HUES64 (cell line): ENCODE measurements at regions not wholly inside any gene's neighbourhood (a gene's known extent, or its start where the extent isn't known, plus 50 kb on each side); places are given as distances from the start of the nearest gene placed in this dataset.

Experiments used
- H3K27ac ChIP-seq: 2 replicates; pipeline ENCODE4 v1.7.0; 2013; ENCODE audit warnings: low read depth, low read length, inconsistent platforms
- H3K27me3 ChIP-seq: 2 replicates; pipeline ENCODE4 v1.6.1; 2013; ENCODE audit warnings: mild to moderate bottlenecking, low read length; ENCODE audit not compliant: insufficient read depth
- H3K36me3 ChIP-seq: 2 replicates; pipeline ENCODE4 v1.6.1; 2013; ENCODE audit warnings: mild to moderate bottlenecking, low read length; ENCODE audit not compliant: insufficient read depth
- H3K4me1 ChIP-seq: 2 replicates; pipeline ENCODE4 v1.6.1; 2013; ENCODE audit warnings: mild to moderate bottlenecking, low read length, moderate library complexity; ENCODE audit not compliant: insufficient read depth
- H3K4me3 ChIP-seq: 2 replicates; pipeline ENCODE4 v1.5.1; 2013; ENCODE audit warnings: mild to moderate bottlenecking, low read length, moderate library complexity
- H3K9ac ChIP-seq: 2 replicates; pipeline ENCODE4 v1.6.1; 2013; ENCODE audit warnings: mild to moderate bottlenecking, low read depth, low read length
- H3K9me3 ChIP-seq: 2 replicates; pipeline ENCODE4 v1.6.1; 2013; ENCODE audit warnings: low read depth, low read length; ENCODE audit not compliant: insufficient read depth
- whole genome bisulfite sequencing: fragments of 150-250, 120-280 bp; methylation state at CpG from one replicate; pipeline ENCODE4 v1.1.7; 2013; ENCODE audit warnings: missing lambda C conversion rate; 5-methylcytosine and 5-hydroxymethylcytosine counted together

DNA sequence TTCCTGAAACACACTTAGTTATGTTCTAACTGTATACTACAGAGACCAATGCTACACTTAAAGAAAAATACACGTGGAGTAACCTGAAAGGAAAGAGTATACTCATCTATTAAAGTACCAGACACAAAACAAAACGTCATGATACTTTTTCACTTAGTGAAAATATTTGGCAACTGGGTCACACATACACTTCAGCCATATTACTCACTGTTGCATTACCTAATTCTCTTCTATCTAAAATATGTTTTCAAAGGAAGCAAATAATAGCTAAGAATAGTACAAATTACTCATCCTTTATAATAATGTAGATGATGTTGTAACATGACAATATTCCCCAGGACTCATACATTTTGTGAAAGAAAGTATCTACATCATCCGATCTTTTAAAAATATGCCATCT is 76.5 kb upstream of the EPB41L3 start:
- H3K4me1 ChIP-seq = peaks cover 11% of the 10 kb centered on the region

DNA sequence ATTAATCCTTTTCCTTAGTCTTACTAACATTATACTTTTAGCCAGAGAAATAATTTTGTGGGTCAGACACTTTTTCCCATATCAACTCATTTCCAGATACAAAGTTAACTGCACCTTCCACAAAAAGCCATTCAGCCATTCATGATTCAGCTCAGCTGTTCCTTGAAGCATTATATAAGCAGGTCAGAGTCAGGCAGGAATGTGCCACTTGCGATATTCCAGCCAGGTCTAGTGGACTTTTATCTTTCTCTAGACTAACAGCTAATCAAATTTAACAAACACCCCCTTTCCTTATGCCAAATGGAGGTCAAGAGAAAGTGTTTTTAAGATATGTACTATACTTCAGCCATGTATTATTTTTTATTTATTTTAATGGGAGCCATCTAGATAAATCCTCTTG is 75.6 kb upstream of the EPB41L3 start:
- Histone ChIP-seq H3K36me3 (no peaks in the 10 kb centered on the region), H3K4me3 (no peak overlapping the region), H3K27me3 (peaks cover 4% of the 10 kb centered on the region; the same call in 1 of the 2 replicates), H3K4me1 (peaks cover 4% of the 10 kb centered on the region; the same call in 1 of the 2 replicates), H3K9me3 (no peaks in the 10 kb centered on the region), H3K27ac (no peak overlapping the region), H3K9ac (no peak overlapping the region)
- 96% methylated on average over 1 of the region's 1 CpG for WGBS

More for the DNA sequence above, 76.5 kb upstream of the EPB41L3 start:
- no peaks in the 10 kb centered on the region for H3K9me3 ChIP-seq
- no peaks in the 10 kb centered on the region for H3K36me3 ChIP-seq
- no peak overlapping the region for H3K9ac ChIP-seq
- peaks cover 11% of the 10 kb centered on the region for H3K27me3 ChIP-seq
- no peak overlapping the region for H3K4me3 ChIP-seq
- WGBS = 93% methylated on average over 2 of the region's 3 CpGs
- no peak overlapping the region for H3K27ac ChIP-seq

DNA sequence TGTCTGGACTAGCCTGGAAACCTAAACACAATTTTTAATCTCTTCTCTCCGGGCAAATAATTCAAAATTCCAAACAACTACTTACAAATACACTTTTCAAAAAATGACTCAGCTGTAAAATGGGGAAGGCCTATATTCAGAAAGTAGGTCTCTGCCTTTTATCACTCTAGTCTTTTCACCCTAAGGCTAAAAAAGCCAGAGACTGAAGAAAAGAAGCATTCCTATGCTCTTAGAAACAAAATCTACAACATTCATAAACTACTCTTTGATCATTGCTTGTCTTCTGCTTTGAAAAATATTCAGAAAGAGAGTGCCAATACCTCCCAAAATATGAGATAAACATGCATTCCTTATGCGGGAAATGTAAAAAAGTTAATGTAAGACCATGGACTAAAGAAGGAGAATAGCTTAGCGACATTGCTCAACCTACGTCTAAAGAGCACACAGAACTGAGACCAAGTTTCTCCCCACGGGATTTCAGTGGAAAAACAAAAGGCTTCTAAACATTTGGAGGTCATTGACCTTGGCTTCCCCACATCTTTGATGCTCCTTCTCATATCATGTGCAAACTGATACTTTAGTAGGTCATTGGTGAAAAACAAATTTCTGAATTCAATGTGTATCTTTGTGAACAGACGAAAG is 74.4 kb upstream of the EPB41L3 start:
- H3K4me3 ChIP-seq = no peak overlapping the region
- H3K27ac ChIP-seq = no peak overlapping the region
- H3K36me3 ChIP-seq = no peaks in the 10 kb centered on the region
- 90% methylated on average over 6 of the region's 6 CpGs for WGBS
- H3K4me1 ChIP-seq = no peaks in the 10 kb centered on the region
- H3K9ac ChIP-seq = no peak overlapping the region
- no peaks in the 10 kb centered on the region for H3K9me3 ChIP-seq
- no peaks in the 10 kb centered on the region for H3K27me3 ChIP-seq

DNA sequence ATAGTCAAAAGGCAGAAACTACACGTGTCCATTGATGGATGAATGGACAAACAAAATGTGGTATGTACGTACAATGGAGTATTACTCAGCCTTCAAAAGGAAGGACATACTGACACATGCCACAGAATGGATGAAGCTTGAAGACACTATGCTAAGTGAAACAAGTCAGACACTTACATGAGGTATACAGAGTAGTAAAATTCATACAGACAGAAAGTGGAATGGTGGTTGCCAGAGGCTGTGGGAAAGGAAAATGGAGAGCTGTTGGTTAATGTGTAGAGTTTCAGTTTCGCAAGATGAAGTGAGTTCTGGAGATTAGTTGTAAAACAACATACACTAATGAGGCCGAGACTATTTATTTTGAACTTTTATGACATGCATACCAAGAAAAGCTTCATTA is 67.4 kb upstream of the EPB41L3 start:
- H3K4me1 ChIP-seq = no peaks in the 10 kb centered on the region
- no peaks in the 10 kb centered on the region for H3K36me3 ChIP-seq
- WGBS = 94% methylated on average over 4 of the region's 4 CpGs
- H3K4me3 ChIP-seq = no peak overlapping the region
- H3K27ac ChIP-seq = no peak overlapping the region
- H3K27me3 ChIP-seq = no peaks in the 10 kb centered on the region
- H3K9me3 ChIP-seq = no peaks in the 10 kb centered on the region
- H3K9ac ChIP-seq = no peak overlapping the region

DNA sequence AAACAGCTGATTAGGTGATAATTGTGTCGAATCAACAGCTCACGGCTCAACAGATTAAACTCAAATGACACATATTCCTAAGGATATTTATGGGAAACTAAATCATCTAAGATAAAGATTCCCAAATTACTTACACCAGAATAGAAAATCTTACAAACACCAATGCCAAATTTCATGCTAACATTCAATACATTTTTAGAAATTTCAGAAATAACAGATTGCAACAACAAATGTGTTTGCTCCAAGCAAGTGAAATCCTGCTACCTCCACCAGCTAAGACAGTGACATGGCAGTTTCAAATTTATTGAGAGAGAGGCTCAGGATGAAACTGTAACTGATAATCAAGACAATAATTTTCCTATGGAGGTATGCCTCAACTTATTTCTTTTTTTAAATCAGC is 65.0 kb upstream of the EPB41L3 start:
- WGBS = no CpG with 5 or more reads among the region's 2 CpGs
- no peaks in the 10 kb centered on the region for H3K27me3 ChIP-seq
- no peaks in the 10 kb centered on the region for H3K36me3 ChIP-seq
- no peaks in the 10 kb centered on the region for H3K9me3 ChIP-seq
- H3K27ac ChIP-seq = no peak overlapping the region
- no peak overlapping the region for H3K4me3 ChIP-seq
- H3K9ac ChIP-seq = no peak overlapping the region
- H3K4me1 ChIP-seq = no peaks in the 10 kb centered on the region

DNA sequence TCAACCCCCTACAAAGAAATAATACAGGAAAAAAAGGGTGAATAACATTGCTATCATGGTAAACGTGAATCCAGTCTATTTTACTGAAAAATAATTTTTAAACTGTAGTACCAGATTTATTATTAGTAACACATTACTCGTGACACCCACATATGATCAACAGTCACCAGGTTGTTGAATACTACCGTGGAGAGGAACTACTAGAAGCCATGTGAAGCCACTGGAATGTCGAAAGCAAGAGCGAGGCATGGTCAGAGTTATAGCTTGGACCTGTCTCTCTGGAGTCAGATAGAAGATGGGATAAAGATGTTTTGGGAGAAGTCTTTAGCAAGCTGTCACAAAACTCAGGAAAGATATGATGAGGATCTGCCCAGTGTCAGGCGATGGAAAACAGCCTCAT is 63.2 kb upstream of the EPB41L3 start:
- Histone ChIP-seq H3K9ac (no peak overlapping the region), H3K27me3 (no peaks in the 10 kb centered on the region), H3K4me1 (no peaks in the 10 kb centered on the region), H3K9me3 (no peaks in the 10 kb centered on the region), H3K4me3 (no peak overlapping the region), H3K27ac (no peak overlapping the region), H3K36me3 (no peaks in the 10 kb centered on the region)
- WGBS = 96% methylated on average over 6 of the region's 6 CpGs

DNA sequence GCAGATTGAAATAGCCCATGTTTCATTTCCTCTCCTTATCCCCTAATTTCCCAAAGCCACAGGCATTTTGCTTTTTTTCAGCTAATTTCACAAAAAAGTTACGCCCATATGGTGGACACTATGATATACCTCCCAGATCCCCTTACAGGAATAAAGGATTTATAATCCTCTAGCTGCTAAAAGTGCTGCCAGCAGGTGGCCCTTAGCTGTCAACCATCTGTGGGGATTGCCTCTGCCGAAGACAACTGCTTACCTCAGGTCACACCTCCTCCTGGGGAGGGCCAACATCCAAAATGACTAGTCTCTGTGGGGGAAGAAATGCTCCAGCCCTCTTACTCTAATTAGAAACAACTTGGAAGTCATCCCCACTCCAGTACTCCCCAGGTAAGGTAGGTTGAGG is 61.0 kb upstream of the EPB41L3 start:
- Histone ChIP-seq H3K4me1 (peaks cover 12% of the 10 kb centered on the region), H3K27me3 (no peaks in the 10 kb centered on the region), H3K9me3 (no peaks in the 10 kb centered on the region), H3K9ac (no peak overlapping the region), H3K36me3 (no peaks in the 10 kb centered on the region), H3K4me3 (no peak overlapping the region), H3K27ac (no peak overlapping the region)
- 76% methylated on average over 2 of the region's 2 CpGs for WGBS

DNA sequence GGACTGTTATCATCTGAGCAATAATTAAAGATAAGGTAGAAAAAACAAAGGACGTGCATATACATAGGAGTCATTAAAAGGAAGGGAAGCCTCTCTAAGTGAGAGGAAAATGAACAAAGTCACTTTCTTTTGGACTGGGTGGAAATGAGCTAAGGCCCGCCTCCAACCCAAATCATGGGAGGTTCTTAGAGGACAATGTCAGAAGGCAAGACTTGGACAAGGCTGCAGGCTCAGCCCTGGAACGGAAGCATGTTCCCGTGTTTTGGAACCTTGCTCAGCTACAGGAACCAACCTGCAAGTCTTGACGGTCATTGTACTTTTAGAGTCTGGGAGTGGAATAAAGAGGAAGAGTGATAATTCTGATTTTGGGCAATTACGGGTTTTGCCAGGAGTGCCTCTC is 59.4 kb upstream of the EPB41L3 start:
- 87% methylated on average over 6 of the region's 6 CpGs for WGBS
- no peaks in the 10 kb centered on the region for H3K9me3 ChIP-seq
- no peaks in the 10 kb centered on the region for H3K27me3 ChIP-seq
- no peak overlapping the region for H3K4me3 ChIP-seq
- no peak overlapping the region for H3K27ac ChIP-seq
- H3K9ac ChIP-seq = no peak overlapping the region
- no peaks in the 10 kb centered on the region for H3K36me3 ChIP-seq
- peaks cover 12% of the 10 kb centered on the region for H3K4me1 ChIP-seq

DNA sequence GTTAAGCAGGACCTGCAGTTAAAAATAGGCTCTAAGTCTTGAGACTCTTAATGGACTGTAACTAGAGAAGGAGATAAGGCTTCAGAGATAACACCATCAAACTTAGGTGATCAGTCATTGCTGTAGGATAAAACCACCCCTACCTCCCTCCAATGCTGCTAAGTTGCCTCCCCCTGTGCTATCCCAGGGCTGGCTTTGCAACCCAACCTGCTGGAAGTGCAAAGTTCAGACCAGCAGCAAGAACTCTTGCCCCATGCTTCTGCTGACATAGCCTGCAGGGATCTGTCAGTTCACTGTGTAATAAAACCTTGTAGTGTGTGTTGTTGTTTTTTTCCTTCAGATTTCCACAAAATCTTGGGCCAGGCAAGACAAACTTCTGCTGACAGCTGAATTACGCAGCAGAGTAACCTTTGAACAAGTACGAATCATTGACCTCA is 57.4 kb upstream of the EPB41L3 start:
- Histone ChIP-seq H3K9ac (no peak overlapping the region), H3K27ac (no peak overlapping the region), H3K27me3 (no peaks in the 10 kb centered on the region), H3K4me1 (peaks cover 12% of the 10 kb centered on the region), H3K36me3 (no peaks in the 10 kb centered on the region), H3K4me3 (no peak overlapping the region), H3K9me3 (no peaks in the 10 kb centered on the region)
- WGBS = 82% methylated on average over 2 of the region's 2 CpGs

DNA sequence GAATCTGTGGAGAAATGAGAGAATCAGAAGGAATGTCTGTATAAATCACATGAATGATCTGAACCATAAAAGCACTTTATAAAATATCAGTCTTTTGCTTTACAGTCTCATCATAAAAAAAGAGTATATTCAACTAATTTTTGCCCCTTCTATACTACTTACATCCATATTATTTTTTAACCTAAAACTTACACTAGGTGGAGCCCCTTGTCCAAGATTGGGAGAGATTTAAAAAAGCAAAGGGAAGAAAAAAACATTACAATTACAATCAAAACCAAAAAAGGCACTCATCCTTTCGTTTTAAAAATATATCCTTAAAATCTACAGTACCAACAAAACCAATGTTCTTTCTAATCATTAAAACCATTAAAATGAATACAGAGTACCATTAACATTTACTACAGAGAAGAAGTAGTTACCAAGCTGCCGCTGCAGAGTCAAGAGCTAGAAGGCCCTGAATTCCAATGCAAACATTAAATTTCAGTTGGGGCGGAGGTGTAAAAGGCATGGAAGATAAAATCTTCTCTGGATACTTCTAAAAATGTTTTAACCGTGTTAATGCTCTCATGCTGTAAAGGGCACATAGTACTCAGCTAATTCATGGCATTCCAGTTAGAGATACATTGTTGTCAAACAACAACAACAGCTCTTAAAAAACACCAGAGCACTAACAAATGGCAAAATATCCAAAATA is 56.7 kb upstream of the EPB41L3 start:
- peaks cover 12% of the 10 kb centered on the region for H3K4me1 ChIP-seq
- H3K9ac ChIP-seq = no peak overlapping the region
- H3K27me3 ChIP-seq = no peaks in the 10 kb centered on the region
- WGBS = 46% methylated on average over 4 of the region's 4 CpGs
- H3K36me3 ChIP-seq = no peaks in the 10 kb centered on the region
- H3K9me3 ChIP-seq = no peaks in the 10 kb centered on the region
- H3K4me3 ChIP-seq = no peak overlapping the region
- no peak overlapping the region for H3K27ac ChIP-seq

DNA sequence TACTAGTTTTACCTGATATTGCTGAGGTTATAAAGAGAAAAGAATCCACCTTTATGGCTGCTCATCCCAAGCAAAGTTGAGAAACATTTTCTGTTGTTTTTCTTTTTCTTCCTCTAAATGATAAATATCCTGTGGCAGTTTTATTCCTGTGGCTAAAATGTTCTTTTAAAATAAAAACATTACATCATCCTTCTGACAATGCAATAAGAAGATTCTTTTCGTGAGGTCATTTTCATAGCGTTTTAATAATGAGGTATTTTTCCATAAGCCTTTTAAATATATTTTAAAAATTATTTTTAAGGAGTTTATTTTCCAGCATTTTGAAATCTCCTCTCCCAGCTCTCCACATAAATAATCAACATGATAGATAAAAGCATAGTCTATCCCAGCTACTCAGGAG is 52.8 kb upstream of the EPB41L3 start:
- WGBS = no CpG with 5 or more reads among the region's 2 CpGs
- Histone ChIP-seq H3K27ac (no peak overlapping the region), H3K36me3 (no peaks in the 10 kb centered on the region), H3K27me3 (no peaks in the 10 kb centered on the region), H3K4me3 (no peak overlapping the region), H3K4me1 (peaks cover 11% of the 10 kb centered on the region), H3K9ac (no peak overlapping the region), H3K9me3 (peaks cover 6% of the 10 kb centered on the region; the same call in 1 of the 2 replicates)
